H1 (cell line): ENCODE measurements at regions not wholly inside any gene's neighbourhood (a gene's known extent, or its start where the extent isn't known, plus 50 kb on each side); places are given as distances from the start of the nearest gene placed in this dataset.

Source experiments
- CTCF ChIA-PET: fragments of 300-600 bp; sonication (Branson Sonifier 250); formaldehyde crosslinking; loops from one replicate; lab custom pipeline; 2021; ENCODE audit not compliant: partially characterized antibody; lab: Charles Lee
- POLR2A ChIA-PET: fragments of 300-600 bp; sonication (Branson Sonifier 250); formaldehyde crosslinking; loops from one replicate; lab custom pipeline; 2021; ENCODE audit warnings: inconsistent platforms; ENCODE audit not compliant: partially characterized antibody; lab: Charles Lee
- DNase-seq, 2 experiments: peaks; one replicate each; pipeline versions ENCODE4 v3.0.0 to v3.0.0-alpha.2; 2010 to 2022; ENCODE audit warnings: low spot score in 2 of 2, low read depth in 1 of 2, mixed read lengths in 1 of 2
- FAIRE-seq: peaks from 2 replicates; lab custom pipeline; 2011; peaks lifted over from hg19 to GRCh38; lab: Jason Lieb, UNC
- H2AFZ ChIP-seq: 2 replicates; pipeline ENCODE4 v1.8.1; 2012; ENCODE audit warnings: low read length, inconsistent platforms
- H2AK5ac ChIP-seq: 2 replicates; pipeline ENCODE4 v1.6.1; 2013; ENCODE audit warnings: low read depth, low read length
- H2BK120ac ChIP-seq: replicated peaks from 2 replicates; pipeline ENCODE3; 2013; ENCODE audit warnings: low read depth, low read length, inconsistent platforms
- H2BK12ac ChIP-seq: 2 replicates; pipeline ENCODE4 v1.6.1; 2013; ENCODE audit warnings: low read depth, low read length
- H2BK15ac ChIP-seq: 2 replicates; pipeline ENCODE4 v1.6.1; 2013; ENCODE audit warnings: low read length
- H2BK20ac ChIP-seq: 2 replicates; pipeline ENCODE4 v1.6.1; 2013; ENCODE audit warnings: low read length
- H2BK5ac ChIP-seq: 2 replicates; pipeline ENCODE4 v1.6.1; 2013; ENCODE audit warnings: low read depth, low read length
- H3K14ac ChIP-seq: 2 replicates; pipeline ENCODE4 v1.6.1; 2013; ENCODE audit warnings: inconsistent platforms; ENCODE audit not compliant: insufficient read length
- H3K18ac ChIP-seq: 2 replicates; pipeline ENCODE4 v1.6.1; 2013; ENCODE audit warnings: low read length; ENCODE audit errors: extremely low read depth
- H3K23ac ChIP-seq: 2 replicates; pipeline ENCODE4 v1.6.1; 2013; ENCODE audit warnings: inconsistent platforms; ENCODE audit not compliant: insufficient read length
- H3K23me2 ChIP-seq: 2 replicates; pipeline ENCODE4 v1.6.1; 2013; ENCODE audit warnings: low read depth, low read length
- H3K27ac ChIP-seq: 2 replicates; pipeline ENCODE4 v1.6.1; 2011; ENCODE audit warnings: low read depth, low read length, inconsistent platforms
- H3K27me3 ChIP-seq, 4 experiments: replicated peaks in 1 of 4; 1 replicate in 1 of 4; 2 replicates in 3 of 4; pipeline versions ENCODE4 v1.6.1 to v1.8.1; 2011 to 2013; ENCODE audit warnings: low read length in 3 of 4, mild to moderate bottlenecking in 3 of 4, inconsistent platforms in 2 of 4, mixed read lengths in 2 of 4, moderate library complexity in 1 of 4; ENCODE audit not compliant: control insufficient read depth in 3 of 4, insufficient read depth in 3 of 4; ENCODE audit errors: extremely low read depth in 1 of 4
- H3K36me3 ChIP-seq, 4 experiments: 2 replicates each; pipeline versions ENCODE4 v1.6.1 to v1.8.1; 2011 to 2013; ENCODE audit warnings: mild to moderate bottlenecking in 4 of 4, low read length in 3 of 4, moderate library complexity in 2 of 4, control low read depth in 1 of 4, inconsistent platforms in 1 of 4; ENCODE audit not compliant: insufficient read depth in 4 of 4, control insufficient read depth in 2 of 4
- H3K4ac ChIP-seq: replicated peaks from 2 replicates; pipeline ENCODE3; 2013; ENCODE audit warnings: low read length, low read depth, mixed read lengths, inconsistent platforms; ENCODE audit not compliant: insufficient read length
- H3K4me1 ChIP-seq, 4 experiments: replicated peaks in 1 of 4; 1 replicate in 1 of 4; 2 replicates in 3 of 4; pipeline versions ENCODE4 v1.6.1 to v1.8.1; 2011 to 2013; ENCODE audit warnings: low read length in 3 of 4, inconsistent platforms in 2 of 4, mixed read lengths in 1 of 4; ENCODE audit not compliant: insufficient read depth in 4 of 4, control insufficient read depth in 3 of 4
- H3K4me2 ChIP-seq, 2 experiments: 2 replicates each; pipeline versions ENCODE4 v1.6.1 to v1.8.1; 2011 to 2013; ENCODE audit warnings: low read depth in 2 of 2, low read length in 2 of 2, control low read depth in 1 of 2, inconsistent platforms in 1 of 2, mild to moderate bottlenecking in 1 of 2; ENCODE audit not compliant: insufficient read depth in 1 of 2
- H3K4me3 ChIP-seq, 4 experiments: fragments of 200-600, 300-600 bp in 1 of 4; sonication (generic), shearing (Covaris generic), sonication (Bioruptor Twin) in 1 of 4; 2 replicates each; pipeline versions ENCODE4 v1.5.1 to v1.8.1; 2011 to 2016; ENCODE audit warnings: low read length in 4 of 4, low read depth in 3 of 4, control low read depth in 2 of 4, inconsistent platforms in 2 of 4, mild to moderate bottlenecking in 2 of 4, mixed read lengths in 1 of 4, moderate library complexity in 1 of 4; ENCODE audit not compliant: insufficient read depth in 2 of 4; ENCODE audit errors: extremely low read depth in 1 of 4
- H3K56ac ChIP-seq: replicated peaks from 2 replicates; pipeline ENCODE3; 2013; ENCODE audit warnings: low read depth, mild to moderate bottlenecking, mixed read lengths, low read length, inconsistent platforms; ENCODE audit not compliant: insufficient read length
- H3K79me1 ChIP-seq: 2 replicates; pipeline ENCODE4 v1.6.1; 2013; ENCODE audit warnings: low read depth, low read length, control low read depth
- H3K79me2 ChIP-seq, 2 experiments: 2 replicates each; pipeline versions ENCODE4 v1.6.1 to v1.8.1; 2012 to 2013; ENCODE audit warnings: low read length in 2 of 2, mild to moderate bottlenecking in 2 of 2, inconsistent platforms in 1 of 2; ENCODE audit not compliant: insufficient read depth in 2 of 2, control insufficient read depth in 1 of 2
- H3K9ac ChIP-seq, 4 experiments: replicated peaks in 1 of 4; 1 replicate in 1 of 4; 2 replicates in 3 of 4; pipeline versions ENCODE4 v1.6.1 to v1.8.1; 2011 to 2013; ENCODE audit warnings: low read depth in 3 of 4, low read length in 3 of 4, control low read depth in 2 of 4, mild to moderate bottlenecking in 2 of 4, moderate library complexity in 2 of 4, inconsistent platforms in 1 of 4; ENCODE audit errors: extremely low read depth in 1 of 4
- H3K9me3 ChIP-seq, 2 experiments: 2 replicates each; pipeline versions ENCODE4 v1.6.1 to v1.8.1; 2012 to 2013; ENCODE audit warnings: mild to moderate bottlenecking in 2 of 2, moderate library complexity in 2 of 2, control low read depth in 1 of 2, inconsistent platforms in 1 of 2, low read depth in 1 of 2, low read length in 1 of 2, mixed read lengths in 1 of 2; ENCODE audit not compliant: insufficient read depth in 2 of 2
- H4K20me1 ChIP-seq, 2 experiments: replicated peaks in 1 of 2; 2 replicates each; pipeline versions ENCODE3 to v1.8.1; 2011 to 2013; ENCODE audit warnings: inconsistent platforms in 2 of 2, low read length in 2 of 2, mild to moderate bottlenecking in 1 of 2; ENCODE audit not compliant: insufficient read depth in 2 of 2, control insufficient read depth in 1 of 2
- H4K5ac ChIP-seq: 2 replicates; pipeline ENCODE4 v1.6.1; 2013; ENCODE audit warnings: low read length, low read depth, mixed read lengths, inconsistent platforms; ENCODE audit not compliant: insufficient read length
- H4K8ac ChIP-seq: 2 replicates; pipeline ENCODE4 v1.8.0; 2013; ENCODE audit warnings: mild to moderate bottlenecking, moderate library complexity, low read length, inconsistent platforms; ENCODE audit not compliant: insufficient read depth; ENCODE audit errors: extremely low read depth
- H4K91ac ChIP-seq: replicated peaks from 2 replicates; pipeline ENCODE3; 2013; ENCODE audit warnings: low read length, mixed read lengths, inconsistent platforms; ENCODE audit not compliant: insufficient read length
- CTBP2 ChIP-seq: IDR thresholded peaks from 2 replicates; pipeline ENCODE4 v1.7.0; 2011; ENCODE audit warnings: borderline replicate concordance, mild to moderate bottlenecking, moderate library complexity, mixed read lengths, low read length; ENCODE audit not compliant: insufficient read depth, insufficient read length
- FOSL1 ChIP-seq: IDR thresholded peaks from 2 replicates; pipeline ENCODE4 v1.6.1; 2011; ENCODE audit warnings: mild to moderate bottlenecking, low read depth, low read length, moderate library complexity; ENCODE audit not compliant: insufficient read depth
- KDM4A ChIP-seq: IDR thresholded peaks from one replicate; pipeline ENCODE4 v1.7.1; 2012; ENCODE audit warnings: low read depth, mild to moderate bottlenecking, moderate library complexity, low read length, inconsistent platforms; ENCODE audit not compliant: severe bottlenecking
- TBP ChIP-seq: IDR thresholded peaks from 2 replicates; pipeline ENCODE4 v1.6.1; 2011; ENCODE audit warnings: low read depth, low read length, improper control_type of control experiment
- WGBS, 2 experiments: shearing (Covaris generic) in 1 of 2; methylation state at CpG; one replicate each; pipeline versions ENCODE4 v1.1.6 to v1.1.7; 2013 to 2015; ENCODE audit warnings: low lambda C conversion rate in 2 of 2, mixed read lengths in 2 of 2, inconsistent platforms in 1 of 2, low coverage in 1 of 2, missing lambda C conversion rate in 1 of 2; ENCODE audit not compliant: insufficient replicate concordance in 2 of 2, insufficient coverage in 1 of 2, insufficient read length in 1 of 2; ENCODE audit errors: extremely low coverage in 1 of 2, missing lambda C conversion rate in 1 of 2; 5-methylcytosine and 5-hydroxymethylcytosine counted together

DNA sequence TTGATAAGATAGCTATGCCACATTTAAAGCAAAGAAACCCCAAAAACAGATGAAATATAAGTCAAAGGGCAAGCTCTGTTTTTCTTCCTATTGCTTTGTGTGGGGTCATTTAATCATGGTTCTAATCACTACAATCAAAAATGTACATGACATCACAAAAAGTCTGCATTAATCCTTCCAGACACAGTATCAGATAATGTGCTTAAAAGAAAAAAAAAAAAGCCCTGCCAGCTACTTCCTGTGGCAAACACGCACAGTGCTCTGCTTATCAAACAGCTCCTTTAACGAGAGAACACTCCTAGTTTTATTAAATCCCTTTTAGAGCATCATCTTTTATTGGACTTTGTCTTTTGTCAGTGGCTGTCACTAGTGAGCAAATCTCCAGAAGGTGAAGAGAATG lies 1005.8 kb downstream of the GATA3 start:
- H3K9ac ChIP-seq = no peak overlapping the region

More for the DNA sequence above, 1005.8 kb downstream of the GATA3 start:
- Histone ChIP-seq H3K79me2 (no peaks in the 10 kb centered on the region), H3K4me1 (no peaks in the 10 kb centered on the region), H4K5ac (no peak overlapping the region), H2BK120ac (no peak overlapping the region), H3K79me1 (no peaks in the 10 kb centered on the region), H2BK12ac (no peak overlapping the region), H3K27me3 (no peaks in the 10 kb centered on the region), H3K23me2 (no peaks in the 10 kb centered on the region), H4K20me1 (no peaks in the 10 kb centered on the region), H3K4me3 (no peak overlapping the region), H4K8ac (no peak overlapping the region), H3K56ac (no peak overlapping the region), H2AK5ac (no peak overlapping the region), H3K4me2 (no peak overlapping the region), H3K18ac (no peak overlapping the region), H2AFZ (no peak overlapping the region), H3K36me3 (no peaks in the 10 kb centered on the region; a peak in 1 of 8 replicates), H3K4ac (no peak overlapping the region), H3K14ac (no peak overlapping the region), H3K9me3 (peaks cover 3 to 4% of the 10 kb centered on the region in 2 experiments; a peak in 1 of 4 replicates), H2BK5ac (no peak overlapping the region), H2BK15ac (no peak overlapping the region), H2BK20ac (no peak overlapping the region), H3K23ac (no peak overlapping the region), H4K91ac (no peak overlapping the region), H3K27ac (no peak overlapping the region)
- WGBS, 2 experiments = 75% methylated on average over 2 of the region's 2 CpGs; no CpG with 5 or more reads in 1 of the 2 experiments
- TF ChIP-seq KDM4A (no peak), TBP (no peak), CTBP2 (no peak), FOSL1 (no peak)
- DNase-seq = no peak
- ChIA-PET POLR2A (no interaction called here), CTCF (no interaction called here)
- no peak for FAIRE-seq
